SK-MEL-5 (cell line): ENCODE measurements at regions not wholly inside any gene's neighbourhood (a gene's known extent, or its start where the extent isn't known, plus 50 kb on each side); places are given as distances from the start of the nearest gene placed in this dataset.
"Not testable (repeated sequence)": the region's sequence is repeated elsewhere in the genome, so short reads cannot be mapped to it uniquely, and the experiment has no call there.

Experiments used
- DNase-seq: peaks from one replicate; pipeline ENCODE4 v3.0.0-alpha.2; 2016; ENCODE audit warnings: low read depth, low spot score
- in situ Hi-C: cut with HindIII; loops from 2 replicates; pipeline ENCODE4 v1.10.0; 2016; ENCODE audit warnings: low sequenced_read_pairs, high pct_unique_total_duplicates, low pct_unique_long_range_greater_than_20kb

DNA sequence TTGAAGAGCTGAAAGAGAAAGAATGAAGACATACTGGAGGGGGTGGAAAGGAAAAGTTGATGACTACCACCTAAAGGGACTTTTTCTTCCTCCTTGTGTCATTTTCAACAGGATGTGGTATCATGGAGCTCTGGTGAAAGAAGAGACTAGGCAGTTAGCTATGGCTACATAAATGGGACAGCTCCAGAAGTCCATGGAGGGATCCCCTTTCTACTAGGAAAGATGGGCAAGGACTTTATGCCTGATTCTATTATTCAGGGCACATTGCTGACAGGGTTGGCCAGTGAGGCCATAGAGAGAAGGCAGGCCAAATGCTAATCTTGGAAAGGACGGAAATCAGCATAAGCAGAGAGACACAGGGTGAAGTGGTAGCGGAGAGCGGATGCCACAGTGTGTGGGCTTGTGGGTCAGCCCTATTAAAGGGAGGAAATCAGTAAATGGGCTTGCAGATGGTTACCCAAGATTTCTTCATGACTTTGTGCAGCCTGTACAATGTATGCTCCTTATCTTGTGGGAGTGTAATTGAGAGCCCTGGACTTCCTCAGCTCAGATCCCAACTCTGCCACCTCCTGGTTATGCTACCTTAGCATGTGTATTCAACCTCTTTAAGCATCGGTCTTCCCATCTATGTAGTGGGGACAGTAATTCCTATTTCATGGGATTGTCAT, 77.4 kb upstream of the TMEM170B start:
- in situ Hi-C loops, result no loop called here
- DNase-seq, result peak; percentile 68

DNA sequence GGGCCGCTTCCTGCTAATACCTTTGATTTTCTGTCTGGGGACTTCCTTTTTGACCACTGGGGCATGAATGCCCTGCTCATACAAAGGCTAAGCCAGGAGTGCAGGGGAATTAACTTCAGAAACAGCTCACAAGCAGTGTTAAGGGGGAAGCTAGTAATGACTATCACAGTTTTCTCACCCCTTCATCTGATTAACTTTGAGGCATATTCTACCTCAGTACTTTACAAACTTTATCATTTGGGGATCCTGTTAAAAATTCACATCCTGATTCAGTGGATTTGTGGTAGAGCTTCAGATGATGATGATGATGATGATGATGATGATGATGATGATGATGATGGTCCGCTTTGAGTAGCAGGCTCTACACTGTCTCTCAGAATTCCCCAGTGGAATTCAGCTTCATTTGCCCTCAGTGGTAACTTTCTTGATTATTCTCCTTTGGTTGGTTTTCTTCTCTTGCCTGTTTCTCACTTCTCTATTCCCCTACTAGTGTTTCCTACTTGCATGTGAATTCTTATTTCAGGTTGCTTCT, 78.4 kb upstream of the TMEM170B start:
- DNase-seq, result no peak
- in situ Hi-C loops, result no loop called here

DNA sequence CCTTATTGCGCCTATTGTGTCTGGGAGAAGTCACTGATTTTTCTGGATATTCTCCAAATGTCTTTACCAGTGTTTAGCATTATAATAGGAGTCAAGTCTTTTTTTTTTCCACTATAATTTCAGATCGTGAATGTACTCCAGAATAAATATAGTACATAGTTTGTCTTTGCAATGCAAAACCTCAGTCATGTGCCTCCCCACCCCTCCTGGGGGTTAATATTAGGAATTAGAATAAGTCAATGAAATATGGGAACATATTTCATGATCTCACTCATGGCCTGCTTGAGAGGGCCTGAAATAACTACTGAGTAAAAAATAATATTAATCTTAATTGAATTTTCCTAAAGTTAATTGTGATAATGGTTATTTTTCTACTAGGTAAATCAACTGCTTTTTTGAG, 79.0 kb upstream of the TMEM170B start:
- DNase-seq, result no peak
- in situ Hi-C loops, result no loop called here

DNA sequence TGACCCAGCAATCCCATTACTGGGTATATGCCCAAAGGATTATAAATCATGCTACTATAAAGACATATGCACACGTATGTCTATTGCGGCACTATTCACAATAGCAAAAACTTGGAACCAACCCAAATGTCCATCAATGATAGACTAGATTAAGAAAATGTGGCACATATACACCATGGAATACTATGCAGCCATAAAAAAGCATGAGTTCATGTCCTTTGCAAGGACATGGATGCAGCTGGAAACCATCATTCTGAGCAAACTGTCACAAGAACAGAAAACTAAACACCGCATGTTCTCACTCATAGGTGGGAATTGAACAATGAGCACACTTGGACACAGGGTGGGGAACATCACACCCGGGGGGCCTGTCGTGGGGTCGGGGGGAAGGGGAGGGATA, 80.1 kb upstream of the TMEM170B start:
- DNase-seq, in situ Hi-C loops: not testable (repeated sequence)

DNA sequence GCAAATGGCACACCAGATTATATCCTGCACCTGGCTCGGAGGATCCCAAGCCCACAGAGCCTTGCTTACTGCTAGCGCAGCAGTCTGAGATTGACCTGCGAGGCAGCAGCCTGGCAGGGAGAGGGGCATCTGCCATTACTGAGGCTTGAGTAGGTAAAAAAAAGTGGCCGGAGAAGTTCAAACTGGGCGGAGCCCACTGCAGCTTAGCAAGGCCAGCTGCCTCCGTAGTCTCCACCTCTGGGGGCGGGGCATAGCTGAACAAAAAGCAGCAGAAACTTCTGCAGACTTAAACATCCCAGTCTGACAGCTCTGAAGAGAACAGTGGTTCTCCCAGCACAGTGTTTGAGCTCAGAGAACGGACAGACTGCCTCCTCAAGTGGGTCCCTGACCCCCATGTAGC, 85.4 kb upstream of the TMEM170B start:
- in situ Hi-C loops, result not testable (repeated sequence)

DNA sequence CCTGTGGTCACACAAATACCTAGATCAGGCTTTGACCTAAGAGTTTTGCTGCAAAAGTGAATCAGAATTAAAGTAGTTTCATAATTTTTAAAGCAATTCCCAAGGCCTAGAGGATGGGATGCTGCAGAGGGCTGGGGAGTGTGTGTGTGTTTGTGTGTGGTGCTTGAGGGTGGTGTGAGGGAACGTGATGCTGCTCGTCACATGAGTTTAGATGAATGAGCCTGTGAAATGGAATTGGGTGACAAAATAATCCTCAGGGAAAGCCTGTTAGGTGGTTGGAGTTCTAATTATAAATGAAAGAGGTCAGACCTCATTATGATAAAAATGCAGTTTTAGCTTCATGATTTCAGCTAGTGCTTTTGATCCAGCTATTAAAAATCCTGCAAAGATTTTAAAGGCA, 87.5 kb upstream of the TMEM170B start:
- in situ Hi-C loops, result no loop called here

More for the DNA sequence above, 85.4 kb upstream of the TMEM170B start:
- not testable (repeated sequence) for DNase-seq

DNA sequence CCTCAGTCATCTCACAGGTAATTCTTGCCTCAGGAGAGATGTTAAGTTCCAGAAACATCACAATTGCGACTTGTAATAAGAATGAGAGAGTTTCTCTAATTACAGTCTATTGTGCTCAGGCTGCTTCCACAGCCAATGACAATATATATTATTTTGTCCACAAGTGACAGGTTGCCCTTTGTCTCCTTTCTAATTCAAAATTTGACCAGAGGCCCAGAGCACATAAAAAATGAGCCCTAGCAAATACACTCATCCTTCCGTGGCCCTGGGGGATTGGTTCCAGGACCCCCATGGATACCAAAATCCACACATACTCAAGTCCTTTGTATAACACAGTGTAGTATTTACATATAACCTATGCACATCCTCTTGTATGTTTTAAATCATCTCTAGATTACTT, 88.1 kb upstream of the TMEM170B start:
- no peak for DNase-seq
- in situ Hi-C loops, result no loop called here

More for the DNA sequence above, 87.5 kb upstream of the TMEM170B start:
- no peak for DNase-seq

DNA sequence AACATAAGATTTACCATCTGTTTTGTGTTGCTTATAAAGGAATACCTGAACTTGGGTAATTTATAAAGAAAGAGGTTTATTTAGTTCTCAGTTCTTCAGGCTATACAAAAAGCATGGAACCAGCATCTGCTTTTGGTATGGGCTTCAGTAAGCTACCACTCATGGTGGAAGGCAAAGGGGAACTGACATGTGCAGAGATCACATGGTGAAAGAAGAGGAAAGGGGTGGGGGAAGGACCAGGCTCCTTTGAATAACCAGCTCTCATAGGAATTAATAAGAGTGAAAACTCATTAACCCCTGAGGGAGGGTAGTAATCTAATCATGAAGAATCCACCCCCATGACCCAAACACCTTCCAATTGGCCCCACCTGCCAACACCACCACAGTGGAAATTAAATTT, 89.5 kb upstream of the TMEM170B start:
- no peak for DNase-seq
- in situ Hi-C loops, result no loop called here

DNA sequence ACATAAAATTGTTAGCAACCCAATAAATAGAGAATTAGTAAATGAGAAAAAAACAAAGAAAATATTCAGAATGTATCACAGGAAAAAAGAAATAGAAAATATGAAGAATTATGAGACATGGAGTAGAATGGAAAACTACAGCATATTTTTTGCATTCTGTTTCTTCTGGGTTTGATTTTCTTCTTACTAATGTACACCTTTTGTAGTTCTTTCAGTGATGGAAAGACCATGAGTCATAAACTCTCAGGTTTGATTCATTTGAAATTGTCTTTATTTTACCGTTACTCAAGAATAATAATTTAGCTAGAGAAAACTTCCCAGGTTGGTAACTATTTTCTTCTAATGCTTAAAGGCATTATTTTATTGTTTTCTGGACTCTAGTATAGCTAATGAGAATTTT, 90.3 kb upstream of the TMEM170B start:
- in situ Hi-C loops, result no loop called here
- DNase-seq, result no peak

DNA sequence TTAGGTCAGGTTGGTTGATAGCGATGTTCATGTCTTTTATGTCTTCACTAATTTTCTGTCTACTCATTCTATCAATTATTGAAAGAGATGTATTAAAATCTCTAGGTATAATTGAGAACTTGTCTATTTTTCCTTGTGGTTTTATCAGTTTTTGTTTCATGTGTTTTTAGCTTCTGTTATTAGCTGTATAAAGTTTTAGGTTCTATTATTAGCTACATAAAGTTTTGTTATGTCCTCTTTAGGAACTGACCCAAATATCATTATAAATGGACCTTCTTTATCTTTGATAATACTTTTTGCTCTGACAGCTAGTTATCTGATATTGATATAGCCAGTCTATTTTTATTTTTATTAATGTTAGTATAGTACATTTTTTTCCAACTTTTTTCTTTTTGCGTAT, 92.4 kb upstream of the TMEM170B start:
- in situ Hi-C loops, result no loop called here

DNA sequence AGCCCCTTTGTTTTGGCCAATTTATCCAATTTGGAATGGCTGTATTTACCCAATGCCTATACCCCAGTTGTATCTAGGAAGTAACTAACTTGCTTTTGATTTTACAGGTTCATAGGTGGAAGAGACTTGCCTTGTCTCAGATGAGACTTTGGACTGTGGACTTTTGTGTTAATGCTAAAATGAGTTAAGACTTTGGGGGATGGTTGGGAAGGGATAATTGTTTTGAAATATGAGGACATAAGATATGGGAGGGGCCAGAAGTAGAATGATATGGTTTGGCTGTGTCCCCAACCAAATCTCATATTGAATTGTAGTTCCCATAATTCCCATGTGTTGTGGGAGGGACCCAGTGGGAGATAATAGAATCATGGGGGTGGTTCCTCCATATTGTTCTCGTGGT, 94.4 kb upstream of the TMEM170B start:
- DNase-seq, in situ Hi-C loops: not testable (repeated sequence)

More for the DNA sequence above, 92.4 kb upstream of the TMEM170B start:
- DNase-seq, result no peak

DNA sequence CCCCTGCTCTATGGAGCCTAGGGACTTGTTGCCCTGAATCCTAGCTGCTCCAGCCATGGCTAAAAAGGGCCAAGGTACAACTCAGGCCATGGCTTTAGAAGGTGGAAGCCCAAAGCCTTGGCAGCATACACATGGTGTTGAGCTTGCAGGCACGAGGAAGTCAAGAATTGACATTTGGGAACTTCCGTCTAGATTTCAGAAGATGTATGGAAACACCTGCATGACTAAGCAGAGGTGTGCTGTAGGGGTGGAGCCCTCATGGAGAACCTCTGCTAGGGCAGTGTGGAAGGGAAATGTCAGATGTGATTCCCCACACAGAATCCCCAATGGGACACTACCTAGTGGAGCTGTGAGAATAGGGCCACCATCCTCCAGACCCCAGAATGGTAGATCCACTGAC, 95.1 kb upstream of the TMEM170B start:
- DNase-seq, result no peak
- in situ Hi-C loops, result no loop called here

DNA sequence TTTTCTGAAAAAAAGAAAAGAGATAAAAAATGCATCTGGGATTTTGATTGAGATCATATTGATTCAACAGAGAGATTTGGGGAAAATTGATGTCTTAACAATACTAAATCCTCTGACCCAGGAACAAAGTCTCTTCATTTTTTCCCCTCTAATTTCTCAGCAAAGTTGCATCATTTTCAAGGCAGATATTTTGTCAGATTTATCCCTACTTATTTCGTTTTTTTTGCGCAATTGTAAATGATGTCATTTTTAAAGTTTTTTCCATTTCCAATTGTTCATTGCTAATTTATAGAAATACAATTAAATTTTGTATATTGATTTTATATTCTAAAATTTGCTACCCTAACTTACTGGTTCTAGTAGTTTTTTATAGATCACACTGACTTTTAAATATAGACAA, 97.7 kb upstream of the TMEM170B start:
- in situ Hi-C loops, result no loop called here

DNA sequence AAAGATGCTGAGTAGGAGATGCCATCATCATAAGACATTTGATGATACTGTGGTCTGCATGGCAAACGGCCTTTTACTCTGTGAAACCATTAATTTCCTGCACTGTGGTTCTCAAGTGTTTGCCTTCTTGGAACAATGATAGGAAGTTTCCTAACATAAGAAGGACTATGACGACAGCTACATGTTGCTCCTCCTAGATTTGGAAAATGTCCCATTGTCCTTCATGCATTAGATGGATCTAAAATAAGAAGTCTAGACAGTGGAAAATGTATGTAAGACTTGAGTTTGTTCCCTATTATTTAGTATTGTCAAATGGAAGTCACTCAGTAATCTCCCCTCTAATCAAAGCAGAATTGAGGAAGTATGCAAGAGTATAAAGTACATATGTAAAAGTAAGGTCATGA, 98.5 kb upstream of the TMEM170B start:
- no peak for DNase-seq
- in situ Hi-C loops, result no loop called here

More for the DNA sequence above, 97.7 kb upstream of the TMEM170B start:
- no peak for DNase-seq

DNA sequence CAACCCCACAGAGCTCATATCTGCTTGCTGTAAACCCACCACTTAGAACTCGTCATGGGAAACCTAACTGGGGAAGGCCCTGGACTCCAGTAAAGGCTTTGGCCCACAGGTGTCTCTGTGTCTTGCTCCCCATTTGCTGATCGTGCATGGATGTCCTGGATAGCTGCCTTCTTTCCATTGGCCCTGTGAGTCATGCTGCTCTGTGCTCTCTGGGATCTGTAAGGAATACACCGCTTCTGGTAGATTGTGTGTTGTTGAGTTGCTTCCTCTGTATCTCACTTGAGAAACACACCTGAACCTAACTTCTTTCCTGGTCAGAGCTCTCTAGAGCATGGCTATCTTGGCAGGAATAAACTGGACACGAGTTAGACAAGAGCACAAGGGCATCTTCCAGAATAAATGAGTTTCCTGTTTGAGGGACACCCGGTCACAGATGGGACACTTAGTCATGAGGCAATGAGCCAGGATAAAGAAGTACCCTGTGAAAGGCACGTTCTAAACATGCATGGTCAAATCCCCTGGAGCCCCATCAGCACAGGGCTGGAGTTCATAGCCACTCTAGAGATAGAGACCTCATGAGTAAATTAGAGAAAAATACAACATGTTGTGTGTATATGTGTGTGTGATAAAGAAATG, 99.6 kb upstream of the TMEM170B start:
- in situ Hi-C loops, result no loop called here
- no peak for DNase-seq

DNA sequence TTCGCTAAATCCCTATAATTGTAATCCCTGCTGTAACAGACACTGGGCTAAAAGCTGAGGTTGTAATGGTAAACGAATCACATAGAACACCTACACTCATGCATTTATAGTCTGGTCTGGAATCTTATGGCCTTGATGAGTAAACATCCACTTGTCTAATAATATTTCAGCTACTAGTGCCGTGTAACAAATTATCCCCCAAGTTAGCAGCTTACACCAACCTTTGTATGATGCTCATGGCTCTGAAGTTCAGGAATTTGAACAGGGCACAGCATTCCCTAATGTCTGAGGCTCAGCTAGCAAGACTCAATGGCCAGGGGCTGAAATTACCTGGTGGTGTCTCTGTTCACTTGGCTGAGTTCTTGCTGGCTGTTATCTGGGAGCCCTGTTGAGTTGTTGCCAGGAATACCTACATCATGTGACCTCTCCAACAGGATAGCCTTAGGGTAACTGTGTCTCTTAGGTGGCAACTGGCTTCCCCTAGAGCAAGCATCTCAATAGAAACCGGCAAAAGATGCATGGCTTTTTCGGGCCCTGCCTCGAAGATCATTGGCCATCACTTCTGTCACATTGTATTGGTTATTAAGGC, 100.9 kb upstream of the TMEM170B start:
- in situ Hi-C loops, result no loop called here
- DNase-seq, result no peak

DNA sequence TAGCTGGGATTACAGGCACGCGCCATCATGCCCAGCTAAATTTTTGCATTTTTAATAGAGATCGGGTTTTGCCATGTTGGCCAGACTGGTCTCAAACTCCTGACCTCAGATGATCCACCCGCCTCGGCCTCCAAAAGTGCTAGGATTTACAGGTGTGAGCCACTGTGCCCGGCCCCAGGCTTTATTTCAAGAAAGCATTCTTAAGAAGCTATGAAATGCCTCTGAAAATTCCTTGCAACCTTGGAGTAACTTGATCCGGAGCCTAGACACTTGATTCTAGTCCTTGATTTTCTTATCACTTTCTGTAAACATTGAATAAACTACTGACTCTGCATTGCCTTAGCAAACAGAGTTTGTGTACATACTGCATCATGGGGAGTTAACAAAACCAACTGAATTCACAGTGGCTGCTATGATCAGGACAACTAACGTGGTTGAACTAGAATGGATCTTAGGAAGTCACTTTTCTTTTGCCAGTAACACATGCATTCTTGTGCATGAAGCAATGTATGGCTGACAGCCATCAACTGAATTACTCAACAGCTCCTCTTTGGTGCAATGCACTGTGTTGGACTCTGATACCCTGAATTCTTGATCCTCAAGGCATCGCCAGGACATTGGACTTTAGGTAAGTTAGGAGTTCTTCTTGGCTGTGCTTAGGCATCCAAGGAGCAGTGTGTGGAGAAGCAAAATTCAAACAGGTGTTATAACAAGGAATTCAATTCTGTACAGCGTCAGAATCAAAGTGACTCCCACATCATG, 102.8 kb upstream of the TMEM170B start:
- no peak for DNase-seq
- in situ Hi-C loops, result no loop called here

DNA sequence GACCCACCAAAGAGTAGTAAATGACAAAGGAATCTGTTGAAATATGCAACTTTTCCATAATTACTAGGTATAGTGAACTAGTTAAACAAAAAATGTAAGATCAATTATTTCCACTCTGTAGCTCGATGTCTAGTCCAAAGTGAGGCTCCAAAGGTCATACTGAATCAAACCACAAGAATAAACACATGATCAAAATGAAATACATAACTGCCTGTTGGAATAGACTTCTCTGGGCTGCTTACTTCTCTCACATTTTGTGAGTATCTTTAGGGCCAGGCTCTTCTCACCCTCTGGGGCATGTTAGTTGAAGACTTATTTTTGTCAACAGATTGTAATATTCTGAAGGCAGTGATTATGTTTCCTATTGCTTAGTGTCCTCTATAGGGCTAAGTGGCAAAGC, 103.7 kb upstream of the TMEM170B start:
- in situ Hi-C loops, result no loop called here
- DNase-seq, result peak; percentile 44
